ENCODE measurements at regions not wholly inside any gene's neighbourhood (a gene's known extent, or its start where the extent isn't known, plus 50 kb on each side); places are given as distances from the start of the nearest gene placed in this dataset.

DNA sequence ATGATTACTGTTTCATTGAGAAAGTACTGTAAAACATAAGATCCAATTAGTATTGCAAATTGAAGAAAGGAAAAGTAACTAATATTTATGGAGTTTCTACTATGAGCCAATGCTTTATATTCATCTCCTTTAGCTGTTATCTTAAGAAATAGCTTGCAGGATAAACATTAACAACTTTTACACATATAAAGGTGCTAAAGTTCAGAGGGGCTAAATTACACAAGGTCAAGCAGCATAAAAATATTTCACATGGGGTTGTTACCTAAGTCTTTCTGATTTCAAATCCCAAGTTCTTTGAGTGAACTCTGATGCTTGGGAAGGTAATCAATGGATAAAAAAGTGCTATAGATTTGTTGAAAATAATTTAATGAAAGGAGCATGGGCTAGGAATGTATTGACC, 765.5 kb downstream of the CDH8 start:
- TF ChIP-seq, protein P1, sequence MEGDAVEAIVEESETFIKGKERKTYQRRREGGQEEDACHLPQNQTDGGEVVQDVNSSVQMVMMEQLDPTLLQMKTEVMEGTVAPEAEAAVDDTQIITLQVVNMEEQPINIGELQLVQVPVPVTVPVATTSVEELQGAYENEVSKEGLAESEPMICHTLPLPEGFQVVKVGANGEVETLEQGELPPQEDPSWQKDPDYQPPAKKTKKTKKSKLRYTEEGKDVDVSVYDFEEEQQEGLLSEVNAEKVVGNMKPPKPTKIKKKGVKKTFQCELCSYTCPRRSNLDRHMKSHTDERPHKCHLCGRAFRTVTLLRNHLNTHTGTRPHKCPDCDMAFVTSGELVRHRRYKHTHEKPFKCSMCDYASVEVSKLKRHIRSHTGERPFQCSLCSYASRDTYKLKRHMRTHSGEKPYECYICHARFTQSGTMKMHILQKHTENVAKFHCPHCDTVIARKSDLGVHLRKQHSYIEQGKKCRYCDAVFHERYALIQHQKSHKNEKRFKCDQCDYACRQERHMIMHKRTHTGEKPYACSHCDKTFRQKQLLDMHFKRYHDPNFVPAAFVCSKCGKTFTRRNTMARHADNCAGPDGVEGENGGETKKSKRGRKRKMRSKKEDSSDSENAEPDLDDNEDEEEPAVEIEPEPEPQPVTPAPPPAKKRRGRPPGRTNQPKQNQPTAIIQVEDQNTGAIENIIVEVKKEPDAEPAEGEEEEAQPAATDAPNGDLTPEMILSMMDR (IDR thresholded peaks at IDR 0.05; ENCODE audit: low read depth, low read length, poor library complexity, severe bottlenecking): no peak
- no peak for TF ChIP-seq EZH2phosphoT487 (IDR thresholded peaks at IDR 0.05; ENCODE audit: borderline replicate concordance, low read length)

Measured in DOHH2 (cell line).